Mucosa of descending colon (tissue), 3 donors: ENCODE measurements at regions not wholly inside any gene's neighbourhood (a gene's known extent, or its start where the extent isn't known, plus 50 kb on each side); places are given as distances from the start of the nearest gene placed in this dataset.

Experiments used
- ATAC-seq: fragments of 200-7000 bp; cut with Tn5 transposase; one replicate; pipeline ENCODE4 v1.9.1; 2020; ENCODE audit warnings: mild to moderate bottlenecking, moderate library complexity
- DNase-seq, 3 donors: peaks; one replicate each; pipeline ENCODE4 v3.0.0-alpha.2; 2020
- H3K36me3 ChIP-seq: fragments of 200-600 bp; one replicate; pipeline ENCODE4 v1.8.0; 2021; ENCODE audit warnings: low read depth, mild to moderate bottlenecking
- H3K4me1 ChIP-seq: fragments of 200-600 bp; one replicate; pipeline ENCODE4 v1.8.0; 2021; ENCODE audit warnings: low read depth, mild to moderate bottlenecking
- H3K4me3 ChIP-seq: fragments of 200-600 bp; one replicate; pipeline ENCODE4 v1.8.0; 2021; ENCODE audit warnings: mild to moderate bottlenecking
- H3K9me3 ChIP-seq: fragments of 200-600 bp; one replicate; pipeline ENCODE4 v1.8.0; 2021; ENCODE audit warnings: mild to moderate bottlenecking
- CTCF ChIP-seq: fragments of 200-600 bp; IDR thresholded peaks from one replicate; pipeline ENCODE4 v1.8.0; 2022; ENCODE audit warnings: antibody characterized with exemption, mild to moderate bottlenecking
- intact Hi-C, 2 donors: fragments of 100-400 bp; cut with DNase I in 1 of 2; cut with micrococcal nuclease in 1 of 2; formaldehyde crosslinking; loops; one replicate each; pipeline versions ENCODE4 v1.11.0 to v1.11.1; 2022; cut with DNase I, micrococcal nuclease
- donor health status: DM: no; HTN: no; CAD: no; lungs with moderate emphysema.
- donor health status: DM: no; HTN: no; CAD: no.
- donor health status: DM: no; HTN: yes; CAD: no.

GRCh38 chr2:118791483-118791882, 56.0 kb downstream of the EN1 start:
- DNase-seq (no peak), ATAC-seq (no peak)
- H3K36me3 ChIP-seq: no peaks in the 10 kb centered on the region
- no peaks in the 10 kb centered on the region for H3K9me3 ChIP-seq
- intact Hi-C loops: no loop called here
- no peak overlapping the region for H3K4me3 ChIP-seq
- no peaks in the 10 kb centered on the region for H3K4me1 ChIP-seq
- TF ChIP-seq CTCF: no peak

GRCh38 chr2:118786746-118787145, 60.7 kb downstream of the EN1 start:
- no peak overlapping the region for H3K4me3 ChIP-seq
- H3K9me3 ChIP-seq: no peaks in the 10 kb centered on the region
- TF ChIP-seq CTCF: no peak
- DNase-seq (no peak), ATAC-seq (no peak)
- intact Hi-C loops: no loop called here
- no peaks in the 10 kb centered on the region for H3K36me3 ChIP-seq
- H3K4me1 ChIP-seq: no peaks in the 10 kb centered on the region

- intact Hi-C loops: no loop called here
These were observed 62.6 kb downstream of the EN1 start for GRCh38 chr2:118784860-118785259.

GRCh38 chr2:118779362-118779761, 68.1 kb downstream of the EN1 start:
- DNase-seq (no peak), ATAC-seq (no peak)
- no peak for TF ChIP-seq CTCF

More at GRCh38 chr2:118784860-118785259, 62.6 kb downstream of the EN1 start:
- ATAC-seq (no peak), DNase-seq (no peak)
- H3K4me3 ChIP-seq: no peak overlapping the region
- TF ChIP-seq CTCF: no peak
- no peaks in the 10 kb centered on the region for H3K36me3 ChIP-seq
- no peaks in the 10 kb centered on the region for H3K9me3 ChIP-seq
- H3K4me1 ChIP-seq: no peaks in the 10 kb centered on the region

GRCh38 chr2:118774458-118775133, 72.9 kb downstream of the EN1 start:
- H3K4me3 ChIP-seq: no peak overlapping the region
- H3K4me1 ChIP-seq: peaks cover 6% of the 10 kb centered on the region
- TF ChIP-seq CTCF: no peak
- no peaks in the 10 kb centered on the region for H3K9me3 ChIP-seq
- no peaks in the 10 kb centered on the region for H3K36me3 ChIP-seq
- DNase-seq (peak in 2 of 3 donors; percentile 23 to 62), ATAC-seq (peak; percentile 75)
- intact Hi-C loops: no loop called here

More at GRCh38 chr2:118779362-118779761, 68.1 kb downstream of the EN1 start:
- peaks cover 6% of the 10 kb centered on the region for H3K4me1 ChIP-seq
- intact Hi-C loops: no loop called here
- no peaks in the 10 kb centered on the region for H3K9me3 ChIP-seq
- no peak overlapping the region for H3K4me3 ChIP-seq
- no peaks in the 10 kb centered on the region for H3K36me3 ChIP-seq

- intact Hi-C loops: no loop called here
- no peaks in the 10 kb centered on the region for H3K9me3 ChIP-seq
- peaks cover 6% of the 10 kb centered on the region for H3K4me1 ChIP-seq
- DNase-seq (no peak), ATAC-seq (no peak)
- H3K4me3 ChIP-seq: no peak overlapping the region
- no peak for TF ChIP-seq CTCF
- no peaks in the 10 kb centered on the region for H3K36me3 ChIP-seq
These were observed 73.6 kb downstream of the EN1 start for GRCh38 chr2:118773826-118774225.
